CD14-positive monocyte (primary cell): ENCODE measurements at regions not wholly inside any gene's neighbourhood (a gene's known extent, or its start where the extent isn't known, plus 50 kb on each side); places are given as distances from the start of the nearest gene placed in this dataset.

Experiments
- DNase-seq, 3 donors: peaks; one replicate each; pipeline ENCODE4 v3.0.0-alpha.2; 2011 to 2022
- H2AFZ ChIP-seq: 2 replicates; pipeline ENCODE4 v1.6.0; 2012; ENCODE audit warnings: mild to moderate bottlenecking, low read depth, low read length, inconsistent platforms; ENCODE audit not compliant: insufficient read depth, poor library complexity, severe bottlenecking
- H3K27ac ChIP-seq, 2 donors: 1 replicate in 1 of 2; 2 replicates in 1 of 2; pipeline ENCODE4 v1.5.1; 2012 to 2013; ENCODE audit warnings: low read length in 2 of 2, control low read depth in 1 of 2, inconsistent platforms in 1 of 2, low read depth in 1 of 2, mild to moderate bottlenecking in 1 of 2
- H3K27me3 ChIP-seq, 2 donors: one replicate each; pipeline versions ENCODE4 v1.6.0 to v1.6.1; 2011 to 2013; ENCODE audit warnings: low read length in 2 of 2; ENCODE audit not compliant: control insufficient read depth in 2 of 2, insufficient read depth in 2 of 2
- H3K36me3 ChIP-seq, 2 donors: replicated peaks in 1 of 2; 1 replicate in 1 of 2; 2 replicates in 1 of 2; pipeline versions ENCODE4 v1.5.1 to v1.6.1; 2012 to 2013; ENCODE audit warnings: low read length in 2 of 2, control low read depth in 1 of 2, inconsistent platforms in 1 of 2, mild to moderate bottlenecking in 1 of 2; ENCODE audit not compliant: insufficient read depth in 2 of 2, control insufficient read depth in 1 of 2
- H3K4me1 ChIP-seq, 2 donors: 1 replicate in 1 of 2; 2 replicates in 1 of 2; pipeline versions ENCODE4 v1.5.1 to v1.6.1; 2012 to 2013; ENCODE audit warnings: low read length in 2 of 2, control low read depth in 1 of 2, inconsistent platforms in 1 of 2, mild to moderate bottlenecking in 1 of 2, moderate library complexity in 1 of 2; ENCODE audit not compliant: insufficient read depth in 2 of 2, control insufficient read depth in 1 of 2
- H3K4me2 ChIP-seq: replicated peaks from 2 replicates; pipeline ENCODE3; 2012; ENCODE audit warnings: low read length, moderate library complexity, mild to moderate bottlenecking; ENCODE audit not compliant: poor library complexity, severe bottlenecking; ENCODE audit errors: extremely low read depth
- H3K4me3 ChIP-seq, 3 experiments: fragments of 200-600 bp in 1 of 3; sonication (generic) in 1 of 3; replicated peaks in 1 of 3; 1 replicate in 2 of 3; 2 replicates in 1 of 3; pipeline ENCODE4 v1.5.1; 2011 to 2013; ENCODE audit warnings: low read length in 3 of 3, mild to moderate bottlenecking in 3 of 3, control low read depth in 2 of 3, low read depth in 2 of 3, inconsistent platforms in 1 of 3, moderate library complexity in 1 of 3
- H3K79me2 ChIP-seq: 2 replicates; pipeline ENCODE4 v1.6.0; 2012; ENCODE audit warnings: mild to moderate bottlenecking, control low read depth, inconsistent platforms, low read length, moderate library complexity; ENCODE audit not compliant: insufficient read depth
- H3K9ac ChIP-seq: 2 replicates; pipeline ENCODE4 v1.6.0; 2017; ENCODE audit warnings: low read length, mild to moderate bottlenecking; ENCODE audit not compliant: insufficient read depth, poor library complexity, severe bottlenecking
- H3K9me3 ChIP-seq, 2 donors: replicated peaks in 1 of 2; 1 replicate in 1 of 2; 2 replicates in 1 of 2; pipeline versions ENCODE4 v1.5.1 to v1.6.1; 2012 to 2013; ENCODE audit warnings: low read length in 2 of 2, control low read depth in 1 of 2; ENCODE audit not compliant: control insufficient read depth in 1 of 2, insufficient read depth in 1 of 2
- H4K20me1 ChIP-seq: 2 replicates; pipeline ENCODE4 v1.6.0; 2012; ENCODE audit warnings: mild to moderate bottlenecking, low read length, control low read depth, moderate library complexity; ENCODE audit not compliant: insufficient read depth
- H3K27ac Mint-ChIP-seq, 7 donors: one replicate each; pipeline ENCODE4 v1.8.0; 2020; ENCODE audit warnings: mild to moderate bottlenecking in 7 of 7, mixed read lengths in 7 of 7, moderate library complexity in 6 of 7, inconsistent platforms in 2 of 7
- H3K27me3 Mint-ChIP-seq, 3 donors: one replicate each; pipeline ENCODE4 v1.8.0; 2021 to 2022; ENCODE audit warnings: low read depth in 3 of 3, mild to moderate bottlenecking in 3 of 3, mixed read lengths in 3 of 3, moderate library complexity in 3 of 3, inconsistent platforms in 1 of 3
- H3K36me3 Mint-ChIP-seq, 2 donors: one replicate each; pipeline ENCODE4 v1.8.0; 2020; ENCODE audit warnings: mixed read lengths in 2 of 2, inconsistent platforms in 1 of 2, mild to moderate bottlenecking in 1 of 2
- H3K4me1 Mint-ChIP-seq: one replicate; pipeline ENCODE4 v1.8.0; 2020; ENCODE audit warnings: mild to moderate bottlenecking, mixed read lengths
- H3K4me3 Mint-ChIP-seq, 2 donors: one replicate each; pipeline ENCODE4 v1.8.0; 2020; ENCODE audit warnings: mild to moderate bottlenecking in 2 of 2, mixed read lengths in 2 of 2, moderate library complexity in 1 of 2
- H3K9me3 Mint-ChIP-seq, 7 donors: one replicate each; pipeline ENCODE4 v1.8.0; 2020 to 2022; ENCODE audit warnings: mixed read lengths in 7 of 7, mild to moderate bottlenecking in 6 of 7, moderate library complexity in 6 of 7, inconsistent platforms in 2 of 7
- WGBS: methylation state at CpG from one replicate; pipeline ENCODE4 v1.1.5; 2013; ENCODE audit warnings: missing lambda C conversion rate; ENCODE audit not compliant: insufficient coverage; 5-methylcytosine and 5-hydroxymethylcytosine counted together
- intact Hi-C, 2 donors: fragments of 100-400 bp; cut with micrococcal nuclease; formaldehyde crosslinking; loops; one replicate each; pipeline versions ENCODE4 v1.15.0 to v1.15.1; 2023
- TF ChIP-seq, protein P1 (sequence below): fragments of 200-600 bp; IDR thresholded peaks from one replicate; pipeline ENCODE4 v1.8.0; 2022; ENCODE audit warnings: antibody characterized with exemption, mild to moderate bottlenecking

- Mint-ChIP-seq H3K4me1 (no peaks in the 10 kb centered on the region), H3K4me3 (no peak overlapping the region), H3K27ac (no peak overlapping the region), H3K36me3 (no peaks in the 10 kb centered on the region), H3K9me3 (peaks cover 0 to 8% (median 5%) of the 10 kb centered on the region in 7 donors), H3K27me3 (peaks cover 0 to 3% (median 2%) of the 10 kb centered on the region in 3 donors)
- TF ChIP-seq, protein P1, sequence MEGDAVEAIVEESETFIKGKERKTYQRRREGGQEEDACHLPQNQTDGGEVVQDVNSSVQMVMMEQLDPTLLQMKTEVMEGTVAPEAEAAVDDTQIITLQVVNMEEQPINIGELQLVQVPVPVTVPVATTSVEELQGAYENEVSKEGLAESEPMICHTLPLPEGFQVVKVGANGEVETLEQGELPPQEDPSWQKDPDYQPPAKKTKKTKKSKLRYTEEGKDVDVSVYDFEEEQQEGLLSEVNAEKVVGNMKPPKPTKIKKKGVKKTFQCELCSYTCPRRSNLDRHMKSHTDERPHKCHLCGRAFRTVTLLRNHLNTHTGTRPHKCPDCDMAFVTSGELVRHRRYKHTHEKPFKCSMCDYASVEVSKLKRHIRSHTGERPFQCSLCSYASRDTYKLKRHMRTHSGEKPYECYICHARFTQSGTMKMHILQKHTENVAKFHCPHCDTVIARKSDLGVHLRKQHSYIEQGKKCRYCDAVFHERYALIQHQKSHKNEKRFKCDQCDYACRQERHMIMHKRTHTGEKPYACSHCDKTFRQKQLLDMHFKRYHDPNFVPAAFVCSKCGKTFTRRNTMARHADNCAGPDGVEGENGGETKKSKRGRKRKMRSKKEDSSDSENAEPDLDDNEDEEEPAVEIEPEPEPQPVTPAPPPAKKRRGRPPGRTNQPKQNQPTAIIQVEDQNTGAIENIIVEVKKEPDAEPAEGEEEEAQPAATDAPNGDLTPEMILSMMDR: no peak
- intact Hi-C loops: no loop called here
- Histone ChIP-seq H4K20me1 (no peaks in the 10 kb centered on the region), H3K9ac (no peak overlapping the region), H2AFZ (no peak overlapping the region), H3K27ac (no peak overlapping the region), H3K9me3 (no peaks in the 10 kb centered on the region), H3K36me3 (no peaks in the 10 kb centered on the region), H3K4me3 (no peak overlapping the region), H3K4me1 (no peaks in the 10 kb centered on the region), H3K4me2 (no peak overlapping the region), H3K79me2 (no peaks in the 10 kb centered on the region), H3K27me3 (no peaks in the 10 kb centered on the region)
- DNase-seq: no peak
- 100% methylated on average over 1 of the region's 1 CpG for WGBS
Observed at GRCh38 chr5:67730917-67731474, 484.6 kb upstream of the PIK3R1 start.

DNA sequence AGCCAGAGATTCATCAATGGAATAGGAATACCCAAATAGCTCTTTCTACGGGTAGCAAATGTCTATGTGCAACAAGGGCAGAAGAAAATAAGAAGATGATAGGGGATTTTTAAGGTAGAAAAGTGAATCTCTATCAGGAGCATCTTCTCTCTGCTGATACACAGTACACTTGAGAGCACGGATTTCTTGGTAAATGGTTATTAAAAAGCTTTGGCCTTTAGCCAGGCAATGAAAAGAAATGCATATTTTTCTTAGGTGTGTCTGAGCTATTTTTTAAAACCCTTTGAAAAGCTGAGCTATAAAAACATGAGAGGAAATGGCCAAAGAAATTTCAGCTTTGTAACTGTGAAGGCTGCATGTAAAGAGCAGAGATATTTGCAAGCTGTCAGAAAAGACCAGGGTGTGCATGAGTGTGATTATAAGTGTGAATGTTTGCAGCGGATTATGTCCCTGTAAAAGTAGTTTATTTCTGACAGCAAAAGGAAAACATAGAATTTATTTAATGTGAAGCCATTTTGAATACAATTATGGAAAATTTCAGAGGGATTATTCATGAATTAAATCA lies 487.1 kb upstream of the PIK3R1 start:
- Histone ChIP-seq H3K27me3 (no peaks in the 10 kb centered on the region), H3K9me3 (no peaks in the 10 kb centered on the region), H3K4me2 (no peak overlapping the region), H2AFZ (no peak overlapping the region), H3K79me2 (no peaks in the 10 kb centered on the region), H3K36me3 (no peaks in the 10 kb centered on the region), H3K9ac (no peak overlapping the region), H3K4me3 (no peak overlapping the region), H3K27ac (no peak overlapping the region), H4K20me1 (no peaks in the 10 kb centered on the region), H3K4me1 (no peaks in the 10 kb centered on the region)
- TF ChIP-seq, protein P1: no peak
- 80% methylated on average over 1 of the region's 3 CpGs for WGBS
- Mint-ChIP-seq H3K27me3 (peaks cover 0 to 3% (median 0%) of the 10 kb centered on the region in 3 donors), H3K36me3 (no peaks in the 10 kb centered on the region), H3K4me3 (no peak overlapping the region), H3K4me1 (no peaks in the 10 kb centered on the region), H3K27ac (no peak overlapping the region), H3K9me3 (peaks cover 0 to 5% (median under 1%) of the 10 kb centered on the region in 7 donors)
- intact Hi-C loops: no loop called here
- no peak for DNase-seq
